Retina (tissue), 1 donor: ENCODE measurements at regions not wholly inside any gene's neighbourhood (a gene's known extent, or its start where the extent isn't known, plus 50 kb on each side); places are given as distances from the start of the nearest gene placed in this dataset.
A peak's percentile ranks its signal among the peaks of the same experiment; 100 is the strongest.
"Not testable (repeated sequence)": the region's sequence is repeated elsewhere in the genome, so short reads cannot be mapped to it uniquely, and the experiment has no call there.

ENCODE experiments used
- DNase-seq: peaks from one replicate; pipeline ENCODE4 v3.0.0-alpha.2; 2016

DNA sequence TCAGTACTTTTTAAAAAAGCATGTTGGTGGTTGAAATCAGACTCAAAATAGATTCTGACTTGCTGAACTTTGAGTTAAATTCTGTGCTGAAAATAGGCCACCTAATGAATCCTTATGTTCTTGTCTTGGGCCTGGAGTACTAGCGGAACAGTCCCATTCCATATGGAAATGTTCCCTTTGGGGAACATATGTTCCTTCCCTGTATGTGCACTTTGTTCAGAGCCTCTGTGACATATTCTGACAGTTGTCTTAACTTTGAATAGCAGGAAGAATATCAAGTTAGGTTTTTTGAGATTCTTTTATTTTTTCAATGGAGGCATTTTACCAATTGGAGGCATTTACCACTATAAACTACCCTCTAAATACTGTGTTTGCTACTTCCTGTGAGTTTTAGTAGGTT, 1667.8 kb downstream of the PLA2G4A start:
- DNase-seq: no peak

DNA sequence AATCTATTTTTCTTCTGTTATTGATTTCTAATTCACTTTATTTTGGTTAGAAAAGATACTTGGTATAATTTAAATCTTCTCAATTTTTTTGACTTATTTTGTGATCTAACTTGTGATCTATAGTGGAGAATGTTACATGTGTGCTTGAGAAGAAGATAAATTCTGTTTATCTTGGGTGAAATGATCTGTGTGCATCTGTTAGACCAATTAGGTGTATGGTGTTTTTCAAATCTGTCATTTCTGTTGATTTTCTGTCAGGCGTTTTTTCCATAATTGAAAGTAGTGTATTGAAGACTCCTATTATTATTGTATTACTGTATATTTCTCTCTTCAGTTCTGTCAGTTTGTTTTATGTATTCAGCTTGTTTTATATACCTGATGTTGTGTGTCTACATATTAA, 1668.3 kb downstream of the PLA2G4A start:
- no peak for DNase-seq

GRCh38 chr1:188499690-188500089, 1670.9 kb downstream of the PLA2G4A start:
- DNase-seq: no peak

DNA sequence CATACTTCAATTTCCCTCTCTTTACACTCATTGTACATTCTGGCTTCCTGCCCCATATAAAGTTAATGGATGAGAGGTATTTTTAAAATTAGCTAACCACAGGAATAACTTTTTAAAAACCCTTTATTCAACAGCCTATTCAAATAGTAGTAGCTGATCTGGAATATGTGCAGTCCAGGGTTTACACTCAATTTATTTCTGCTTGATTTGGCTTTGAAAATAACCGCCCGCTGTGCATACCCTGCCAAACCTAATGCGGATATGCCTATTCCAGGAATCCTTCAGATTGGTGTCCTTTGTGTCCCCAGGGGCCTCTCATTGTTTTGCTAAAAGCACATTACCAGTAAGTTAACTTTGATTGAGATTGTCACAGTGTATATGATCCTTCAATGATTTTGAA, 1686.2 kb downstream of the PLA2G4A start:
- peak; percentile 25 for DNase-seq

GRCh38 chr1:188517139-188517538, 1688.4 kb downstream of the PLA2G4A start:
- no peak for DNase-seq

- no peak for DNase-seq
These were observed 1722.4 kb downstream of the PLA2G4A start for GRCh38 chr1:188551176-188551575.

DNA sequence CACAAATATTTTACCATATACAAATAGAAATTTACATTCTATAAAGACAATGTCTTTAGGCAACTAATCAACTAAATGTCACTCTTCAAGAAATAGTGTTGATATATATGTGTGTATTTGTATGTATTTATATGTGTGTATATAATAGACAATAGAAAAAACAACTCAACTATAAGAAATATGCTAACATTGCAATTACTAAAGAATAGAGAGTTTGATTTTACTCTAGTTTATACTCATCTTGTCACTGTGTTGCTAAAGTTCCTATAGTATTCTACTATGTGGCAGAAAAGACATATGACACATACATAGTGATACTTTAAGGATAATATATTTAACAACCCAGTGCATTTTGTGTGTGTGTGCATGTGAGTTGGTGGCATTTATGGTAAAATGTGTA, 1728.3 kb downstream of the PLA2G4A start:
- DNase-seq: no peak

GRCh38 chr1:188582911-188583532, 1754.3 kb downstream of the PLA2G4A start:
- peak; percentile 3 for DNase-seq

DNA sequence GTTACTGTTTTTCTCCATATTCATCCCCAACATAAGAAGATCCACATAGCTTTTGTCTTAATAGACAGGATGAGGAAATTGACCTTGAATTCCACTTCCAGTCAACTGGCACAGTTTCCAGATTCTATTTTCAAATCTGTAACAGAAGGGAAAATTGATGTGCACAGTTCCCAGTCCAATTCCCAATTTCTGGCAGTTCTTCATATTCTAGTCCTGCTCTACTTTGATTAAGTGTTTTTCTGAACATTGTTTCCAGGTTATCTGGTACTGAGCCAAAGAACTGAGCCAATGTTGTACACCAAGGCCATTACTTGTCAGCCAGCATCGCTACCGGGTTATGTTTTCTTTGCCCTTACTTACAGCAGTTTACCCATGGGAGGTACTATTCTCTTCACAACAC, 1755.4 kb downstream of the PLA2G4A start:
- DNase-seq: no peak

DNA sequence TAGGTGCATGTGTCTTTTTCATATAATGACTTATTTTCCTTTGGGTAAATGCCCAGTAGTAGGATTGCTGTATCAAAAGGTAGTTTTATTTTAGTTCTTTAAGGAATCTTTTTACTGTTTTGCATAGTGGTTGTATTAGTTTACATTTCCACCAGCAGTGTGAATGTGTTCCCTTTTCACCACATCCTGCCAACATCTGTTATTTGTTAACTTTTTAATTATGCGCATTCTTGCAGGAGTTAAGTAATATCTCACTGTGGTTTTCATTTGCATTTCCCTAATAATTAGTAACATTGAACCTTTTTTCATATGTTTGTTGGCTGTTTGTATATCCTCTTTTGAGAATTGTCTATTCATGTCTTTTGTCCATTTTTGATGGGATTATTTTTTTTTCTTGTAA, 1761.9 kb downstream of the PLA2G4A start:
- DNase-seq: no peak

DNA sequence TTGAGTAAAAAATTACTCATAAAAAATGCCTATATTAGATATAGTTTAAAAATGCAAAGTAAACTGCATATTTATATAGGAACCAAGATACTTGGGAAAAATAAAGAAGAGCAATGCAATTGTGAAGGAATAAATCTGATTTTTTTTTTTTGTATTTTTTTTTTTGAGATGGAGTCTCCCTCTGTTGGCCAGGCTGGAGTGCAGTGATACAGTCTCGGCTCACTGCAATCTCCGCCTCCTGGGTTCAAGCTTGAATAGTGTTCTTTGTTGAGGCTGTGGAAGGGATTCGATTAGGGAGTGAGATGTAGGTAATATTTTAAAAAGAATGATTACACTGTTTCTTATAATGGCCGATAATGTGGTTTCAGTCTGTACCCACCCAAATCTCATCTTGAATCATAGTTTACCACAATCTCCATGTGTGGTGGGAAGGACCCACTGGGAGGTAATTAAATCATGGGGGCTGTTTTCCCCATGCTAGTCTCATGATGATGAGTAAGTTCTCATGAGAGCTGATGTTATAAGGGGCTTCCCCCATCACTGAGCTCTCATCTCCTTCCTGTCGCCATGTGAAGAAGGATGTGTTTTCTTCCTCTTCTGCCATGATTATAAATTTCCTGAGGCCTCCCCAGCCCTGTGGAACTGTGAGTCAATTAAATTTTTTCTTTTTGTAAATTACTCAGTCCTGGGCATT, 1765.9 kb downstream of the PLA2G4A start:
- no peak for DNase-seq

DNA sequence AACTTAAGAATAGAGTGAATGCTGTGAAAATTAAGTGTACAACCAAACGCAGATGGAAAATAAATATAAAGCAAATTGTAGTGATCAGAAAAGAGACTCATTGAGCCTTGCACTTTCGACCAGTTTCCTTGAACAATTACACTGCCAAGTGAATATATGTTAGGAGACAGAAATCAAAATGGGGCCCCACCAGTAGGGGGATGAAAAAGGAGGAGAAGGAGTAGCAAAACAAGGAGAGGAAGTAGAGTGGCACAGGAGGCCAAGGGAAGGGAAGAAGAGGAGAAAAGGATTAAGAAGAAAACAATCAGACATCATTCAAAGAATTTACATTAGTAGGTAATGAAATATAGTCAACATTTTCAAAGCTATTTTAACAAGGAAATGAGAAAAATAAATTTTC, 1770.6 kb downstream of the PLA2G4A start:
- DNase-seq: no peak

GRCh38 chr1:188611432-188611831, 1782.7 kb downstream of the PLA2G4A start:
- no peak for DNase-seq

DNA sequence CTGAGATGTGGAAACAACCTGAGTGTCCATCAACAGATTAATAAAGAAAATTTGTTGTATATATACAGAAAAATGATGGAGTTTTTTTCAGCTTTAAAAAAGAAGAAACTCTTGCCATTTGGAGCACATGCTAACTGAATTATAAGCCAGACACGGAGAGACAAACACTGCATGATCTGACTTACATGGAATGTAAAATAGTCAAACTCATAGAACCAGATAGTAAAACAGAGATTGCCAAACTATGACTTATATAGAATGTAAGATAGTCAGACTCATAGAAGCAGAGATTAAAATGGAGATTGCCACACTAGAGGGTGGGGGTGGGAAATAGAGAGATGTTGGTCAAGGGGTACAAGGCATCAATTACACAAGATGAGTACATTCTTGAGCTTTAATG, 1786.6 kb downstream of the PLA2G4A start:
- DNase-seq: no peak

DNA sequence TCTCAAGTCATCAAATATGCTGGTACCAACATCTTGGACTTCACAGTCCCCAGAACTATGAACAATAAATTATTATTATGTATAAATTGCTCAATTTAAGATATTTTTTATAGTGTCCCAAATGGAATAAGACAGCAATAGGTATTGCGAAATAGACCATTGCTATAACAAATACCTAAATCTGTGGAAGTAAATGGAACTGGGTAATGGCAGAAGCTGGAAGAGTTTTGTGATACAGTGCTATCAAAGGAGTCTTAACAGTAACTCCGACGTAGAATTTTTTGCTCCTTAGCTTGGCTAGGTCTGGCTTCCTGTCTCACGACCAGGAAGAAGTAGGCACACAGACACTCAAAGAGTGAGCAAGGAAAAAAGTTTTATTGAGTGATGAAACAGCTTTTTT, 1791.5 kb downstream of the PLA2G4A start:
- no peak for DNase-seq

DNA sequence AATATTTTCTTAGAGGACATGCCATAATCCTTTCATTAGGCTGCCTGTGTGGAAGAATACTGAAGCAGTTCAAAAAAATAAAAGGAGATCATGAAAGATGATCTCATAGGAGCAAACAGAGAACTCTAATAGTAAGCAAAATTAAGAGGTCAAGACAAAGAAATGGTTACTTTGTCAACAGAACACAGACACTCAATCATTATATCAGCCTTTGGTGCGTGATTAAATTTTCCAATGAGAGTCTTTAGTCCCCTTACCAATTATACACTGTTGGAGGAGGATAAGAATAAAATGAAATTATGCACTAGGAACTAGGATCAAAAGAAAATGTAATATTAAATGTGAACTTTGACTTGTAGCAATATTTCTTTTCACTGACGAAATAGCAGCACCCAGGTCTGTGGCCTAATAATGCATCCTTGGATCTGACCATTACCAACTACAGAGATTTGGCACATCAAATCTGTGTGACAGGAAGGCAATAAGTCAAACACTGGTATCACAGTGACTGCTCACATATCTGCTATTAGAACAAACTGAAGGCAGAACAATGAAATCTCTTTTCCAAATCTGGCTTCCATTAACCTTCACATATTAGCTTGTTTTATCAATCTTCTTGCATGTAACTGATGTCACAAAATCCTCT, 1812.9 kb downstream of the PLA2G4A start:
- no peak for DNase-seq

DNA sequence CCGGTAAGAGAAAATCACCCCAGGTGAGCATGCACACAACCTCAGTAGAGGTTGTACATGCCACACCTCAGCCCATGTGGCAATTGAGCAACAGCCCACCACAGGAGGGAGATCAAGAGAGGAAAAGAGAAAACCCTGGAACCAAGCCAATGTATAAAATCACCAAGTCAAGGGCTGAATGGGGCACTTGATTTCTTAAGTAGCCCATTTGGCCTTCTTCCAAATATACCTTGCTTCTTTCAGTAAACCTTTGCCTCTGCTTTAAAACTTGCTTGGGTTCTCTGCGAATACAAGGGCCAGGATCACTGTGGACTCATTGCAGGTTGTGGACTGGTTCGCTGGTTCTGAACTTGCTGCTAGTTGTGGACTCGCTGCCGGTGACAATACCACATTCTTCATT, 1814.0 kb downstream of the PLA2G4A start:
- DNase-seq: no peak

GRCh38 chr1:188652678-188653077, 1823.9 kb downstream of the PLA2G4A start:
- no peak for DNase-seq

- DNase-seq: not testable (repeated sequence)
These were observed 1821.7 kb downstream of the BRINP3 start for GRCh38 chr1:188655966-188656365.

DNA sequence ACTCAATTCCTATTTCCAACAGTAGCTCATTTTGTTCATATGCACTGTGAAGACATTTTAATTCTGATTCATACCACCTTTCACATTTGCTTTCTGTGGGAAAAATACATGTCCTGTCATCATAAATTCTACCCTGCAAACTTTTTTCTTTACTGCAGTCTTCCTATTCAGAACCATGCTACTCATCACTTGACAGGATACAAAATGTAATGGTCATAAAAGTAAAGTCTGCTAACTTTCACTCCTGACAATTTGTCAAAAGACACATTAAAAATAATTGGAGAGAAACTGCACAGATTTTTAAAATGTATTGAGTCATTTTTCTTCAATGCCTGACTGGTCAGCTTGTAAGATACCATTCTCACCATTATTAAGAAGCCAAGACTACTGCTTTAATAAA, 1817.1 kb downstream of the BRINP3 start:
- no peak for DNase-seq

GRCh38 chr1:188665477-188665876, 1812.2 kb downstream of the BRINP3 start:
- no peak for DNase-seq

GRCh38 chr1:188668083-188668482, 1809.6 kb downstream of the BRINP3 start:
- DNase-seq: no peak

GRCh38 chr1:188669728-188670382, 1807.8 kb downstream of the BRINP3 start:
- DNase-seq: no peak

GRCh38 chr1:188670837-188671236, 1806.8 kb downstream of the BRINP3 start:
- no peak for DNase-seq
